DND-41 (cell line): ENCODE measurements at regions not wholly inside any gene's neighbourhood (a gene's known extent, or its start where the extent isn't known, plus 50 kb on each side); places are given as distances from the start of the nearest gene placed in this dataset.

Source experiments
- ATAC-seq: fragments of 200-7000 bp; cut with Tn5 transposase; 3 replicates; pipeline ENCODE4 v1.9.1; 2021; ENCODE audit warnings: low read depth; ENCODE audit not compliant: insufficient read depth
- DNase-seq: peaks from one replicate; pipeline ENCODE4 v3.0.0-alpha.2; 2020
- H2AFZ ChIP-seq: 2 replicates; pipeline ENCODE4 v1.6.0; 2012; ENCODE audit warnings: low read depth, low read length
- H3K27ac ChIP-seq: 2 replicates; pipeline ENCODE4 v1.5.1; 2012; ENCODE audit warnings: low read length, inconsistent platforms
- H3K27me3 ChIP-seq: fragments of 200-600 bp; sonication (generic); 2 replicates; pipeline ENCODE4 v1.6.0; 2012; ENCODE audit warnings: low read length, mild to moderate bottlenecking, inconsistent platforms; ENCODE audit not compliant: insufficient read depth, poor library complexity
- H3K36me3 ChIP-seq: 2 replicates; pipeline ENCODE4 v1.5.1; 2012; ENCODE audit warnings: low read length, inconsistent platforms; ENCODE audit not compliant: insufficient read depth
- H3K4me1 ChIP-seq: 2 replicates; pipeline ENCODE4 v1.5.1; 2012; ENCODE audit warnings: mild to moderate bottlenecking, low read length; ENCODE audit not compliant: insufficient read depth
- H3K4me2 ChIP-seq: 2 replicates; pipeline ENCODE4 v1.6.0; 2012; ENCODE audit warnings: mild to moderate bottlenecking, moderate library complexity, low read length, inconsistent platforms; ENCODE audit not compliant: insufficient read depth
- H3K4me3 ChIP-seq, 2 experiments: fragments of 200-600 bp in 1 of 2; shearing (Covaris generic) in 1 of 2; 2 replicates each; pipeline ENCODE4 v1.5.1; 2012 to 2016; ENCODE audit warnings: inconsistent platforms in 2 of 2, low read length in 2 of 2, mild to moderate bottlenecking in 2 of 2, low read depth in 1 of 2, moderate library complexity in 1 of 2
- H3K79me2 ChIP-seq: 2 replicates; pipeline ENCODE4 v1.6.0; 2012; ENCODE audit warnings: low read length, inconsistent platforms; ENCODE audit not compliant: insufficient read depth
- H3K9ac ChIP-seq: 2 replicates; pipeline ENCODE4 v1.6.0; 2012; ENCODE audit warnings: low read depth, mild to moderate bottlenecking, inconsistent platforms, low read length, moderate library complexity
- H3K9me3 ChIP-seq: 2 replicates; pipeline ENCODE4 v1.5.1; 2012; ENCODE audit warnings: low read length, moderate library complexity, mild to moderate bottlenecking, inconsistent platforms; ENCODE audit not compliant: insufficient read depth, severe bottlenecking
- H4K20me1 ChIP-seq: 2 replicates; pipeline ENCODE4 v1.6.0; 2012; ENCODE audit warnings: low read length; ENCODE audit not compliant: insufficient read depth
- EZH2 ChIP-seq: IDR thresholded peaks from 3 replicates; pipeline ENCODE4 v1.6.1; 2012; ENCODE audit warnings: borderline replicate concordance, low read depth, mild to moderate bottlenecking, moderate library complexity, low read length, inconsistent platforms; ENCODE audit not compliant: severe bottlenecking
- TF ChIP-seq, protein P1 (sequence below): IDR thresholded peaks from 2 replicates; pipeline ENCODE4 v1.5.1; 2012; ENCODE audit warnings: borderline replicate concordance, low read length, moderate library complexity, mild to moderate bottlenecking; ENCODE audit not compliant: poor library complexity, severe bottlenecking; ENCODE audit errors: extremely low read depth

DNA sequence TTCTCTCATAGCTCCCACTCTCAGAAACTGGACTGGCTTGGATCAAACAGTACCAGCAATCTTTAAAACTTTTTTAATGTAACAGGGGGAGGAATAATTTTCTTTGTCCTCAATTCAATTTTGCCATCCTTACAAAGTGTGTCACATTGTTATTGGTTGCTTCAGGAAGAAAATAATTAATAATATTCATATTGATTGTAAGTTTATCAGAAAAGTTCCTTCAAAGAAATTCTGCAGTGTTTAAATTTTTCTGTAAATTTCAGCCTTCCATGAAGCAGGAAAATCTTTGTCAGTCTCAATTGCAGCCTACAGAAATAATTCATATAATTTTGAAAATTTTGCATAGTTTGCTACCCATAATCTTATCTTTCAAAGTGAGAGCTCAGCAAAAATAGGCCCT, 1119.1 kb upstream of the ATXN7L3B start:
- ATAC-seq (no peak), DNase-seq (no peak)
- Histone ChIP-seq H3K4me1 (no peaks in the 10 kb centered on the region), H2AFZ (no peak overlapping the region), H3K9me3 (peaks cover 6% of the 10 kb centered on the region), H3K27ac (no peak overlapping the region), H3K9ac (no peak overlapping the region), H3K27me3 (no peaks in the 10 kb centered on the region), H3K4me3 (no peak overlapping the region), H3K4me2 (no peak overlapping the region), H3K79me2 (no peaks in the 10 kb centered on the region), H3K36me3 (no peaks in the 10 kb centered on the region), H4K20me1 (no peaks in the 10 kb centered on the region)
- TF ChIP-seq EZH2 = no peak
- TF ChIP-seq, protein P1, sequence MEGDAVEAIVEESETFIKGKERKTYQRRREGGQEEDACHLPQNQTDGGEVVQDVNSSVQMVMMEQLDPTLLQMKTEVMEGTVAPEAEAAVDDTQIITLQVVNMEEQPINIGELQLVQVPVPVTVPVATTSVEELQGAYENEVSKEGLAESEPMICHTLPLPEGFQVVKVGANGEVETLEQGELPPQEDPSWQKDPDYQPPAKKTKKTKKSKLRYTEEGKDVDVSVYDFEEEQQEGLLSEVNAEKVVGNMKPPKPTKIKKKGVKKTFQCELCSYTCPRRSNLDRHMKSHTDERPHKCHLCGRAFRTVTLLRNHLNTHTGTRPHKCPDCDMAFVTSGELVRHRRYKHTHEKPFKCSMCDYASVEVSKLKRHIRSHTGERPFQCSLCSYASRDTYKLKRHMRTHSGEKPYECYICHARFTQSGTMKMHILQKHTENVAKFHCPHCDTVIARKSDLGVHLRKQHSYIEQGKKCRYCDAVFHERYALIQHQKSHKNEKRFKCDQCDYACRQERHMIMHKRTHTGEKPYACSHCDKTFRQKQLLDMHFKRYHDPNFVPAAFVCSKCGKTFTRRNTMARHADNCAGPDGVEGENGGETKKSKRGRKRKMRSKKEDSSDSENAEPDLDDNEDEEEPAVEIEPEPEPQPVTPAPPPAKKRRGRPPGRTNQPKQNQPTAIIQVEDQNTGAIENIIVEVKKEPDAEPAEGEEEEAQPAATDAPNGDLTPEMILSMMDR = no peak

DNA sequence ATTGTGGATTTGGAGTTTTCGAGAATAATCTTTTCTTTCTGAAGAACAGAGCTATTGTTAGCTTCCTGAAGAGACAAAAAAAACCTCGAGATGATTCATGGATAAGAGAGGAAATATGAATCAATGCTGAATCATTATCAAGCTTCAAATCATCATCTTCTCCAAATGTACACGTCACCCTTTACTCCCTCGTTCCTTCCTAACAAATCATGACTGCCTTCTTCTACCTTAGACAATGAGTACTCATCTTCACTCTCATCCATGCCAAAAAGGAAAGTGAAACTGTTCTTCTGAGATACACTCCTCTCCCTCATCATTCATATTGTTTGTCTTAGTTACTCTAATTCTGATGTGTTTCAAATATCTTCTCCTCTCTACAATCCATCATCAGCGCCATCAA, 1115.8 kb upstream of the ATXN7L3B start:
- ATAC-seq = peak; percentile 48; the same call in 1 of the 3 replicates
- H4K20me1 ChIP-seq = no peaks in the 10 kb centered on the region
- H3K36me3 ChIP-seq = no peaks in the 10 kb centered on the region
- no peaks in the 10 kb centered on the region for H3K27me3 ChIP-seq
- H3K4me2 ChIP-seq = peak overlapping the region; percentile 36; the same call in 1 of the 2 replicates
- no peak overlapping the region for H3K27ac ChIP-seq
- H3K4me1 ChIP-seq = no peaks in the 10 kb centered on the region
- TF ChIP-seq EZH2 = no peak
- TF ChIP-seq, protein P1 = no peak
- H3K4me3 ChIP-seq = no peak overlapping the region
- no peak for DNase-seq
- no peak overlapping the region for H3K9ac ChIP-seq
- no peaks in the 10 kb centered on the region for H3K79me2 ChIP-seq
- H3K9me3 ChIP-seq = peaks cover 6% of the 10 kb centered on the region
- no peak overlapping the region; the same call in 1 of the 2 replicates for H2AFZ ChIP-seq

DNA sequence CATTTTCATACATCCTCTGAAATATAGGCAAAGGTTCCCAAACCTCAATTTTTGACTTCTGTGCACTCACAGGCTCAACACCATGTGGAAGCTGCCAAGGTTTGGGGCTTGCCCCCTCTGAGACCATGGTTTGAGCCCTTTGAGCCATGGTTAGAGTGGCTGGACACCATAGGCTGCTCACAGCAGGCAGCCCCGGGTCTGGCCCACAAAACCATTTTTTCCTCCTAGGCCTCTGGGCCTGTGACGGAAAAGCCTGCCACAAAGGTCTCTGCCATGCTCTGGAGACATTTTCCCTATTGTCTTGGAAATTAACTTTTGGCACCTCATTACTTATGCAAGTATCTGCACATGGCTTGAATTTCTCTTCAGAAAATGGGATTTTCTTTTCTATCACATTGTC, 1113.2 kb upstream of the ATXN7L3B start:
- peaks cover 6% of the 10 kb centered on the region for H3K9me3 ChIP-seq
- H4K20me1 ChIP-seq = no peaks in the 10 kb centered on the region
- DNase-seq (no peak), ATAC-seq (no peak)
- TF ChIP-seq, protein P1 = no peak
- no peak for TF ChIP-seq EZH2
- H3K27me3 ChIP-seq = no peaks in the 10 kb centered on the region
- no peaks in the 10 kb centered on the region for H3K36me3 ChIP-seq
- no peak overlapping the region for H2AFZ ChIP-seq
- no peaks in the 10 kb centered on the region for H3K4me1 ChIP-seq
- H3K27ac ChIP-seq = no peak overlapping the region
- no peak overlapping the region for H3K4me3 ChIP-seq
- no peak overlapping the region for H3K4me2 ChIP-seq
- H3K9ac ChIP-seq = no peak overlapping the region
- no peaks in the 10 kb centered on the region for H3K79me2 ChIP-seq

DNA sequence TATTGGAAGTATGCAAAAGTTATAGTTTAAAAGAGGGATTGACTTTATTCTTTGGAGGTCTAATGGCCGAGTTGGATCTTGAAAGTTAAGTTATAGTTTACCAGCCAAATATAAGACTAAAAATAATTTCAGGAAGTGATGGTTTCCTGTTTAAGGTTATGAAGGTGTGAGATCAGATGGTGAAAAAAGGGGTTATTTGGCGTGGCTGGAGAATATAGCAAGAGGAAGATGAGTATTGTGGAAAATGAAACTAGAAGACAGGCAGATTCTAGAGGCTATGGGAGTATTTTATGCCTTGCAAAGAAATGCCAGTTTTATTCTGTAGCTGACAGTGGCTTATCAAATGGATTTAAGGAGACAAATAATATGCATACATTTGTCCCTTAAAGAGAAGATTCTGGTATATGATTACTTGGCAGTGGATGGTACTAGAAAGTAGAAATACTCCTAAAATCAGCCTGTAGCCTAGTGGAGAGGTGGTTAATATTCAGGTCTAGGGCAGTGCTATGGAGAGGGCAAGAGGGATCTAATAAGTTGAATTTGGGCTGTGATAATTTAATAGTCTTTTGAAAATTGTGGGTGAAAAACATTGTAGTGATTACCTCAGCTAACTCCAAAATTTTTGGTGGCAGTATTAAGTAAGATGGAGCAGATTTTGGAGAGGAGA, 1091.8 kb upstream of the ATXN7L3B start:
- Histone ChIP-seq H3K4me1 (no peaks in the 10 kb centered on the region; the same call in 1 of the 2 replicates), H3K79me2 (no peaks in the 10 kb centered on the region), H3K27ac (no peak overlapping the region), H3K36me3 (no peaks in the 10 kb centered on the region), H3K4me3 (no peak overlapping the region), H3K4me2 (no peak overlapping the region), H4K20me1 (no peaks in the 10 kb centered on the region), H2AFZ (no peak overlapping the region), H3K27me3 (no peaks in the 10 kb centered on the region), H3K9me3 (no peaks in the 10 kb centered on the region), H3K9ac (no peak overlapping the region)
- ATAC-seq (peak; percentile 37; the same call in 1 of the 3 replicates), DNase-seq (no peak)
- TF ChIP-seq, protein P1 = no peak
- TF ChIP-seq EZH2 = no peak
